Prostate gland (tissue), 2 donors: ENCODE measurements at regions not wholly inside any gene's neighbourhood (a gene's known extent, or its start where the extent isn't known, plus 50 kb on each side); places are given as distances from the start of the nearest gene placed in this dataset.

Source experiments
- DNase-seq: peaks from one replicate; pipeline ENCODE4 v3.0.0-alpha.2; 2019; ENCODE audit warnings: low spot score
- H3K27ac ChIP-seq, 2 donors: fragments of 200-600 bp; sonication (generic); 2 replicates each; pipeline ENCODE4 v1.5.1; 2017 to 2019
- H3K27me3 ChIP-seq: fragments of 200-600 bp; sonication (generic); replicated peaks from 2 replicates; pipeline ENCODE4 v1.5.1; 2019; ENCODE audit not compliant: insufficient read depth
- H3K36me3 ChIP-seq, 2 donors: fragments of 200-600 bp; sonication (generic); 1 replicate in 1 of 2; 2 replicates in 1 of 2; pipeline versions ENCODE4 v1.5.1 to v1.8.1; 2017 to 2019
- H3K4me1 ChIP-seq: fragments of 200-600 bp; sonication (generic); replicated peaks from 2 replicates; pipeline ENCODE4 v1.5.1; 2019
- H3K4me3 ChIP-seq, 2 donors: fragments of 200-600 bp; sonication (generic); 2 replicates each; pipeline ENCODE4 v1.5.1; 2017 to 2019
- H3K9me3 ChIP-seq: fragments of 200-600 bp; sonication (generic); 2 replicates; pipeline ENCODE4 v1.5.1; 2017
- CTCF ChIP-seq, 4 experiments: fragments of 200-600 bp in 2 of 4; fragments of 450-650 bp in 2 of 4; sonication (generic) in 2 of 4; IDR thresholded peaks; 1 replicate in 3 of 4; 2 replicates in 1 of 4; pipeline ENCODE4 v1.5.1; 2016 to 2019; ENCODE audit warnings: antibody characterized with exemption in 4 of 4, mild to moderate bottlenecking in 2 of 4, moderate library complexity in 2 of 4
- POLR2A ChIP-seq: fragments of 450-650 bp; IDR thresholded peaks from one replicate; pipeline ENCODE4 v1.6.1; 2016; ENCODE audit warnings: antibody characterized with exemption, mild to moderate bottlenecking
- POLR2AphosphoS5 ChIP-seq: sonication (generic); formaldehyde crosslinking; IDR thresholded peaks from one replicate; pipeline ENCODE4 v1.6.1; 2017; ENCODE audit warnings: antibody characterized with exemption
- WGBS: methylation state at CpG from one replicate; pipeline ENCODE4 v1.1.5; 2018; 5-methylcytosine and 5-hydroxymethylcytosine counted together
- intact Hi-C: fragments of 100-400 bp; cut with DNase I; formaldehyde crosslinking; loops from one replicate; pipeline ENCODE4 v1.14.2; 2022

GRCh38 chr16:73883126-73883525 lies 413.5 kb upstream of the PSMD7 start:
- no peak overlapping the region for H3K27ac ChIP-seq
- TF ChIP-seq POLR2A = no peak
- TF ChIP-seq POLR2AphosphoS5 = no peak
- TF ChIP-seq CTCF (IDR thresholded peaks at IDR 0.05) = no peak
- intact Hi-C loops = no loop called here

GRCh38 chr16:73882651-73883050 lies 414.0 kb upstream of the PSMD7 start:
- Histone ChIP-seq H3K36me3 (no peaks in the 10 kb centered on the region), H3K27me3 (no peaks in the 10 kb centered on the region), H3K4me3 (no peak overlapping the region), H3K4me1 (no peaks in the 10 kb centered on the region), H3K27ac (no peak overlapping the region), H3K9me3 (no peaks in the 10 kb centered on the region)
- WGBS = 77% methylated on average over 2 of the region's 2 CpGs
- TF ChIP-seq CTCF (IDR thresholded peaks at IDR 0.05) = no peak
- TF ChIP-seq POLR2A = no peak
- no peak for TF ChIP-seq POLR2AphosphoS5
- DNase-seq = no peak
- intact Hi-C loops = no loop called here

More at GRCh38 chr16:73883126-73883525, 413.5 kb upstream of the PSMD7 start:
- no peaks in the 10 kb centered on the region for H3K4me1 ChIP-seq
- no peaks in the 10 kb centered on the region for H3K36me3 ChIP-seq
- WGBS = 88% methylated on average over 2 of the region's 2 CpGs
- no peak for DNase-seq
- H3K27me3 ChIP-seq = no peaks in the 10 kb centered on the region
- H3K9me3 ChIP-seq = no peaks in the 10 kb centered on the region
- no peak overlapping the region for H3K4me3 ChIP-seq

DNA sequence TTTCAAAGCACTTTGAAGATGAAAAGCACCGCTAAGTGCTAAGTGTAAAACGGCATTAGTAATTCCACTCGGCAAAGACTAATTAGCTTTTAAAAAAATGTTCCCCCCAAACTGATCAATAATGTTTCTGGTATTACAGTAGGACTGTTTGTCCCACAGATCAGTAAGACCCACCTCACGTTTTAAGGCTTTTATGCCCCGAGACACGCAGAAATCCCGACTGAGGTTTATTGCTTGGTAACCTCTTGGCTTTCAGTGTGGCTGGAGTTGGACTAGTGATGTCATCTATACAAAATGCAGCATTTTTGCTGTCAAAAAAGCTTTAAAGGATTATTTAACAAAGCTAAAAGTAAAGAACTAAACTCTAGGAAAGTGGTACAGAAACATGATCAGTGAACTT lies 414.6 kb upstream of the PSMD7 start:
- Histone ChIP-seq H3K27ac (no peak overlapping the region), H3K4me3 (no peak overlapping the region), H3K9me3 (no peaks in the 10 kb centered on the region), H3K27me3 (no peaks in the 10 kb centered on the region), H3K36me3 (no peaks in the 10 kb centered on the region), H3K4me1 (no peaks in the 10 kb centered on the region)
- TF ChIP-seq CTCF (IDR thresholded peaks at IDR 0.05) (no peak), POLR2AphosphoS5 (no peak), POLR2A (no peak)
- DNase-seq = no peak
- WGBS = 57% methylated on average over 7 of the region's 7 CpGs
- intact Hi-C loops = no loop called here

- no peaks in the 10 kb centered on the region for H3K27me3 ChIP-seq
- no peaks in the 10 kb centered on the region for H3K9me3 ChIP-seq
- no peak overlapping the region for H3K4me3 ChIP-seq
- TF ChIP-seq POLR2A = no peak
- no peak for TF ChIP-seq POLR2AphosphoS5
- TF ChIP-seq CTCF (IDR thresholded peaks at IDR 0.05) = no peak
- no peak overlapping the region for H3K27ac ChIP-seq
- WGBS = 75% methylated on average over 2 of the region's 2 CpGs
- no peak for DNase-seq
- H3K36me3 ChIP-seq = no peaks in the 10 kb centered on the region
- intact Hi-C loops = no loop called here
- no peaks in the 10 kb centered on the region for H3K4me1 ChIP-seq
These were observed 417.0 kb upstream of the PSMD7 start for GRCh38 chr16:73879621-73880020.

GRCh38 chr16:73878611-73879010 lies 418.0 kb upstream of the PSMD7 start:
- H3K4me3 ChIP-seq = no peak overlapping the region
- H3K9me3 ChIP-seq = no peaks in the 10 kb centered on the region
- no peaks in the 10 kb centered on the region for H3K27me3 ChIP-seq
- DNase-seq = peak; percentile 10
- H3K36me3 ChIP-seq = no peaks in the 10 kb centered on the region
- no peak overlapping the region for H3K27ac ChIP-seq
- no peaks in the 10 kb centered on the region for H3K4me1 ChIP-seq
- TF ChIP-seq POLR2A = no peak
- no peak for TF ChIP-seq POLR2AphosphoS5
- peak in 3 of 4 experiments; percentile 38 to 67 (median 56) for TF ChIP-seq CTCF (IDR thresholded peaks at IDR 0.05)
- intact Hi-C loops = loop anchor here (1.0 kb wide), 1 partner anchor 313 kb away; no protein-coding TSS in a partner anchor
- 10% methylated on average over 2 of the region's 2 CpGs for WGBS
